ENCODE measurements at regions not wholly inside any gene's neighbourhood (a gene's known extent, or its start where the extent isn't known, plus 50 kb on each side); places are given as distances from the start of the nearest gene placed in this dataset.

DNA sequence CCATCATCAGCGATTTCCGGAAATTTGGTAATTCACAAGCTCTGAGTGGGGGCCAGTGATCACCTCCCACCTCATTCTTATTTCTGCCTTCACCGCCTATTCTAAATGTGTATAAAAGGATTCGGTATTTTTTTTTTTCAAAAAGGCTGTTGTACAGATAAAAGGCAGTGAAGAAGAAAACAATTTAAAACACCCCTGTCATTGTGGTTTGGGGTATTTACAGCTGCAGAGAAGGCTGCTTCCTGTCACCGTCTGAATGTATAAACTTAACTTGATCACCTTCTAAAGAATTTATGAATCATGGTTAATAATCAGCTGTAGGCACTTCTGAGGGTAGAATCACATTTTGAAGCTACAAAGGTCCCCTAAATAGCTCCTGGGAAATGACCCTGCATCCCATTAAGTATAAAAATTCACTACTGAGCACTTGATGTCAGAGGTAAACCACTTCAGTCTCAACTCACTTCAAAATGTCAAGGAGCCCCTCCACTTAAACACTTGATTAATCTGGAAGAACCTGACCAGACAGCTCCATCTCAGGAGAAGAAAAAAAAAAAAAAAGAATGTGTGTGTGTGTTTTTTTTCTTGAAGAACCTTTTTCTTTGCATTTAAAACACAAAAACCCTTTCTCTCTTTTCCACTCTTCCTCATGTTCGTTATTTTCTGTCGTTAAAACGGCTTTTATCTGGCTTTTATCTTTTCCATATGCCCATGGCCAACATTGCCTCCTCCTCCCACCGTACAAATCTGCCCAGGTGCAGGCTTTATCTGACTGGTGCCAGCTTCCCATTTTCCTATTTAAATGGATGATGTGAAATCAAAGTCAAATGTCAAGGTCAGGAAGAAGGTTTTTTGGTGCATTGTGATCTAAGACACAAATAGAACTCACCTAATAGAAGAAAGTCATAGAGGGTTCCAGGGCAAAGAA is 291.2 kb downstream of the IRX1 start:
- peak in 1 of 5 donors; percentile 5 for DNase-seq
- H3K27ac ChIP-seq (ENCODE audit: low read depth in 2 of 2, low read length in 2 of 2), result no peak overlapping the region
- no peaks in the 10 kb centered on the region for H3K9me3 ChIP-seq (ENCODE audit: control insufficient read depth in 2 of 3, insufficient read depth in 1 of 3, low read length in 3 of 3)
- no peak overlapping the region for H3K9ac ChIP-seq (ENCODE audit: low read length in 3 of 3)
- no peaks in the 10 kb centered on the region for H3K4me1 ChIP-seq (ENCODE audit: control insufficient read depth in 2 of 3, insufficient read depth in 2 of 3, low read depth in 1 of 3, low read length in 3 of 3)
- intact Hi-C loops (cut with DNase I), result no loop called here
- H3K36me3 ChIP-seq (ENCODE audit: control insufficient read depth in 2 of 3, insufficient read depth in 3 of 3, low read length in 3 of 3), result no peaks in the 10 kb centered on the region
- FAIRE-seq, result no peak
- TF ChIP-seq, protein P1, sequence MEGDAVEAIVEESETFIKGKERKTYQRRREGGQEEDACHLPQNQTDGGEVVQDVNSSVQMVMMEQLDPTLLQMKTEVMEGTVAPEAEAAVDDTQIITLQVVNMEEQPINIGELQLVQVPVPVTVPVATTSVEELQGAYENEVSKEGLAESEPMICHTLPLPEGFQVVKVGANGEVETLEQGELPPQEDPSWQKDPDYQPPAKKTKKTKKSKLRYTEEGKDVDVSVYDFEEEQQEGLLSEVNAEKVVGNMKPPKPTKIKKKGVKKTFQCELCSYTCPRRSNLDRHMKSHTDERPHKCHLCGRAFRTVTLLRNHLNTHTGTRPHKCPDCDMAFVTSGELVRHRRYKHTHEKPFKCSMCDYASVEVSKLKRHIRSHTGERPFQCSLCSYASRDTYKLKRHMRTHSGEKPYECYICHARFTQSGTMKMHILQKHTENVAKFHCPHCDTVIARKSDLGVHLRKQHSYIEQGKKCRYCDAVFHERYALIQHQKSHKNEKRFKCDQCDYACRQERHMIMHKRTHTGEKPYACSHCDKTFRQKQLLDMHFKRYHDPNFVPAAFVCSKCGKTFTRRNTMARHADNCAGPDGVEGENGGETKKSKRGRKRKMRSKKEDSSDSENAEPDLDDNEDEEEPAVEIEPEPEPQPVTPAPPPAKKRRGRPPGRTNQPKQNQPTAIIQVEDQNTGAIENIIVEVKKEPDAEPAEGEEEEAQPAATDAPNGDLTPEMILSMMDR (IDR thresholded peaks at IDR 0.05; ENCODE audit: borderline replicate concordance, extremely low read depth, insufficient read depth), result no peak
- no peak overlapping the region for H3K4me3 ChIP-seq (ENCODE audit: low read length in 3 of 3)
- no peaks in the 10 kb centered on the region for H3K27me3 ChIP-seq (ENCODE audit: control insufficient read depth, insufficient read depth, low read length)

DNA sequence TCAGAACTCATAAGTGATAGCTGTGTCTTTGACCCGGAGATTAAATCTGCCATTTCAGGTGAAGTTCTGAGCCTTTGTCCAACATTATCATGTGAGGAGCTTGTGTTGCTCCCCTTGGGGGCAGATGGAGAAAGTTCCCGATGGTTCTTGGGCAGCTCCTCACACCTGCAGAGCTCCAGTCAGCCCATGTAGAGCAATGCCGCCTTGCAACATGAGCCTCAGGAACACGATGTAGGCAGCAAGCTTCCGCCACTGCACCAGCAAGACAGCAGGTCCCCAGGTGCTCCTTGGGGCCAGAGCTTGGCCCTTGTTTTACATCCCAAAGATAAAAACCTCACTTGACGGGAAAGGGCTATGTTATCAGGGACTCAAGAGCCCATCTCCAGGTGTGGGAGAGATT is 292.7 kb downstream of the IRX1 start:
- H3K36me3 ChIP-seq (ENCODE audit: control insufficient read depth in 2 of 3, insufficient read depth in 3 of 3, low read length in 3 of 3), result no peaks in the 10 kb centered on the region
- TF ChIP-seq, protein P1 (IDR thresholded peaks at IDR 0.05; ENCODE audit: borderline replicate concordance, extremely low read depth, insufficient read depth), result no peak
- FAIRE-seq (no peak), DNase-seq (no peak)
- H3K9ac ChIP-seq (ENCODE audit: low read length in 3 of 3), result no peak overlapping the region
- no peaks in the 10 kb centered on the region for H3K9me3 ChIP-seq (ENCODE audit: control insufficient read depth in 2 of 3, insufficient read depth in 1 of 3, low read length in 3 of 3)
- intact Hi-C loops (cut with DNase I), result no loop called here
- no peaks in the 10 kb centered on the region for H3K27me3 ChIP-seq (ENCODE audit: control insufficient read depth, insufficient read depth, low read length)
- H3K4me3 ChIP-seq (ENCODE audit: low read length in 3 of 3), result no peak overlapping the region
- H3K4me1 ChIP-seq (ENCODE audit: control insufficient read depth in 2 of 3, insufficient read depth in 2 of 3, low read depth in 1 of 3, low read length in 3 of 3), result no peaks in the 10 kb centered on the region
- H3K27ac ChIP-seq (ENCODE audit: low read depth in 2 of 2, low read length in 2 of 2), result no peak overlapping the region

DNA sequence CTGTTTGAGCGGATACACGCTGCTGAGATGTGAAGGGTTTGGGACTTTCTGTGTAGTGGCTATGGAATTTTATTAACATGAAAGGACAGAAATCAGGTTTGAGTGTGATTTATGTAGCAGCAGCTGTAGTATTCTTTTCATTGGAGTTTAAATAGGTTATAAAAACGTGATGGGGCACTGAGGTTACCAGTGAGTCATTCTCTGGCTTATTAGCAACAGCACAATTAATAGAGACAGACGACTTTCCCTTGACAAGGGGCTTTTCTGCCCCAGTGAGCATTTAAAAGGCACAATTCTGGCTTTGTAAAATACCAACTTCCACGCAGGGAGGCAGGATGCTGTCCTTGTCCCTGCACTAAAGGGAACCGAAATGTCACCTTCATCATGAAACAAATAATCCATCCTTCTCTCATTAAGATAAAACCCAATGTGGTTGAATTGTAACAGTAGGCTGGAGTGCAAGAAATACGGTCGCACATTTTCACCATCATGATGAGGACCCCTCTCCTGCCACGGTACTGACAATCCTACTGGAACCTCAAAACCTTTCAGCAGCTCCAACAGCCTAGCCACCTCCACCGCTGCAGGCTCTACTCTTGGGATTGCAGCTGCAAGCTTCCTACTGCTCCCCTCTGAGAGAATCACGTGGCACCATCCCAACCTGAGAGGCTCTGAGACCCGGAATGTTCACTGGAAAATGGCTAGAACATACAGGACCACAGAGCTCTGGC is 293.9 kb downstream of the IRX1 start:
- no peaks in the 10 kb centered on the region for H3K4me1 ChIP-seq (ENCODE audit: control insufficient read depth in 2 of 3, insufficient read depth in 2 of 3, low read depth in 1 of 3, low read length in 3 of 3)
- H3K27me3 ChIP-seq (ENCODE audit: control insufficient read depth, insufficient read depth, low read length), result no peaks in the 10 kb centered on the region
- H3K9ac ChIP-seq (ENCODE audit: low read length in 3 of 3), result no peak overlapping the region
- FAIRE-seq (no peak), DNase-seq (peak in 1 of 5 donors; percentile 3)
- no peak overlapping the region for H3K4me3 ChIP-seq (ENCODE audit: low read length in 3 of 3)
- no peak overlapping the region for H3K27ac ChIP-seq (ENCODE audit: low read depth in 2 of 2, low read length in 2 of 2)
- no peaks in the 10 kb centered on the region for H3K36me3 ChIP-seq (ENCODE audit: control insufficient read depth in 2 of 3, insufficient read depth in 3 of 3, low read length in 3 of 3)
- intact Hi-C loops (cut with DNase I), result no loop called here
- TF ChIP-seq, protein P1 (IDR thresholded peaks at IDR 0.05; ENCODE audit: borderline replicate concordance, extremely low read depth, insufficient read depth), result no peak
- no peaks in the 10 kb centered on the region for H3K9me3 ChIP-seq (ENCODE audit: control insufficient read depth in 2 of 3, insufficient read depth in 1 of 3, low read length in 3 of 3)

Measured in kidney (tissue), 13 donors.